Activated T-helper 1 cell treated with anti-CD3 and anti-CD28 coated beads, Interleukin-2, amount 50 U/mL, for 16 hours (primary cell): ENCODE measurements at regions not wholly inside any gene's neighbourhood (a gene's known extent, or its start where the extent isn't known, plus 50 kb on each side); places are given as distances from the start of the nearest gene placed in this dataset.

Experiments used
- DNase-seq, 2 donors: peaks; one replicate each; pipeline ENCODE4 v3.0.0-alpha.2; 2020; ENCODE audit warnings: low read depth in 1 of 2, low spot score in 1 of 2

DNA sequence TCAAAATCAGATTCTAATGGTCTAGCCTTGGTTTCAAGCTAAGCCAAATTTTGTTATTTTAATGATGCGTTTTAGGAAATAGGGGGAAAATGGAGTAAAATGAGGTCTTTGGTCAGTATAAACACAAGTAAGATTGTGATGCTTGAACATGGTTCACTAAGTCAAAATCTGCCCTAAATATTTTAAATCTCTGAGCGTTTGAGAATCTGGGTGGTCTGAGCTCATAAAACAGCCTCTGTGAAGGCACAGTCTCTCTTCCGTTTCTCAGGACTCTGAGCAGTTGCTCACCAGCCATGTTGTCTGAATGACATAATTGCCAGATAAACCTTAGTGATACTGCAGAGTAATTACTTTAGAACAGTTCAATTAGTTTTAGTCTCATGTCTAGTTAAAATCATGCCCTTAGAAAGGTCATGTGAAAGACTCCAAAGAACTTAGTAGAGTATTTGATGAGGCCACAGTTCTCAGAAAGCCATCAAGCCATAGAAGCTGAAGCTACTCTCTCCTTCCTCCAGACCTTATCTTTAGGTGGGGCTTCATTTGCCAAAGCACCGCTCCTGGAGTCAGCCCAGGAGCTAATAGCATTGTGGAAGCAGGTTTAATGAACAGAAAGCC lies 257.1 kb upstream of the MAP3K1 start:
- DNase-seq = no peak

DNA sequence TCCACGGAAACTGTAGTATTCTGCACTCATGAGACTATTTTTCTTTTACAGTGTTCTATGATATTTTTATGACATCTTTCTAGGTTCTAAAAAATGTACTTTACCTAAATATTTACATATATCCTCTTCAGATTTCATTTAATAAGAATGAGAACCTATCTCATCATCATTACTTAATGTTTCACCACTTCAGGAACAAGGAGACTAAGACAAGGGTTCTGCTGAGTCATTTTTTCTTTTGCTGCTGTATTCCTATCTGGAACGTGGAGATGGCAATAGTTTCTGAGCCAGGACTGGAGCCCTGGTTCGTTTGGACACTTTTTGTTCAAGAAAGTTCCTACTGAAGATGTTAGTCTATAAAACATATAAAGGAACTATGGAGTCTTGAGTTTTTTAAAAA lies 258.2 kb upstream of the MAP3K1 start:
- DNase-seq = no peak

DNA sequence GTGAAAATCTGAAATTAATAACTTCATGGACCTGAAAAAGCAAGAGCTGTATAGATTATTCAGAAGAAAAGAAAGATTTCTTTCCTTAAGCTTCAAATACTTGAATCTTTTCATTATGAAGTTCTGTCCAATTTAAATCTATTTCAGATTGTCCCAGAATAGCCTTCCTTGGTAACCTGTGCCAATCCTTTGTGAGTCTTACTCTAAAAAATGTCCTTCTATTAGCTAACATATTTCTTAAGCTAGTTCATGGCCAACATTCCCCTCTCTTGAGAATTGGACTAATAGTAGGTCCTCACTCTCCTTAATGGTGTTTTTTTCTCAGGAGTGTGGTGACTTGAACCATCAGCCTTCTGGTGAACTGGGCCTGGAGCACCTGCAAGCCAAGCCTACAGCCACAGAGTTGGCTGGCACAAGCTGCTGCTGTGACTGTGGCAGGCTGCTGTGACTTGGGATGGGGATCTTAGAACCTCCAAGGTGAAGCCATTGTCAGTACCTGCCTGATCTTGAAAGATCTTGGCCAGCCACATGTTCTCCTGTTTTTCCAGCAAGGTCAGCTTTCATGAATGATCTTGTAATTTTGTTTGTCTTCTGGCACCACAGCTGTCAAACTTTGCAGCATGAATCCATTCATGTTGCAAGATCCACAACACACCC lies 262.6 kb upstream of the MAP3K1 start:
- DNase-seq = no peak

DNA sequence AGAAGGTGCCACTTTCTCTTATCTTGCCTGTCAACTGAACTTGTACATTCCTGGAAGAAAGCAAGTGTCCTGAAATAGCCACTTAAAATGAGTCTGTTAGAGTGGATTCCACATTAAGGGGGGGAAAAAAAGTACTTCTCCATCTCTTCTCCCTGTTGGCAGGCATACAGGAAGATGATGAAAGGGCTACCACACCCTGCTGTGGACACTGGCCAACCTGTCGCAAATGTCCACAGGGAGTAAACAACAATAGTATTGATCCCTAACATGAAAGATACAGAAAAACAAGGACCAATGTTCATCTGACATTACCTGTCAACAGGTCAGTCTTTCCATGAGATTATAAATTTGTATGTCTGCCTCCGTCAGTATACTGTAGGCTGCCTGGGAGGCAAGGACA lies 265.1 kb upstream of the MAP3K1 start:
- DNase-seq = no peak

DNA sequence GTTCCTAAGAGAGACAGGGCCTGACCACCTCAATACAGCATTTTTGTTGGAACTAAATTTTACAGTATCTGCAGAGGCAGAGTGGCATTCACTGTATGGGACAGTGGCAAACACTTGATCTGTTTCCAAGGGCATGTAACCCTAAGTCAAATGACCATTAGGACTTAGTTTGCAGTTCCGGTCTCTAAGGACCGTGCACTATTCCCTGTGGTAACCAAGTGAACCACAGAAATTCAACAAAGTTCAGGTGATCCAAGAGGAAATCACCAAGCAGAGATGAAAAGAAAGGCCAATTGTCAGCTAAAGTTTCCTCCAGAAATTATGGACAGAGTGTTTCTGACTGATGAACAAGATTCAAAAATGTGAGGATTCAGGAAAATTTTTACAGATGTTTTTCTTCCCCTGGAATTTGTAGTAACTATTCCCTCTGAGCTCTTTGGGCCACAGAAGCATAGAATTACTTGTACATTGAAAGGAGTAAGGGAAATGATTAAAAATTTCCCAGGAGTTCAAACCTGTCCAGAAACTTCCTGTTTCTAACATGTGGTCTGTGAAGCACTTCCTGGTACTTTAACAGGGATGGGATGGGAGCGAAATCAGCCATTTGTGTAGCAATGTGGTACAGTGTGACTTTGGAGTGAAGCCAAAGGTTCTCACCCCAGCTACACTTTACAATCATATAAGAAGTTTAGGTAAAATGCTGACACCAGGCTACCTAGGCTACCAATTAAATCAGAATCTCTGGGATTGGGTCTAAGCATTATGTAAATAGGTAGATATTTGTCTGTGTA lies 266.1 kb upstream of the MAP3K1 start:
- DNase-seq = no peak

DNA sequence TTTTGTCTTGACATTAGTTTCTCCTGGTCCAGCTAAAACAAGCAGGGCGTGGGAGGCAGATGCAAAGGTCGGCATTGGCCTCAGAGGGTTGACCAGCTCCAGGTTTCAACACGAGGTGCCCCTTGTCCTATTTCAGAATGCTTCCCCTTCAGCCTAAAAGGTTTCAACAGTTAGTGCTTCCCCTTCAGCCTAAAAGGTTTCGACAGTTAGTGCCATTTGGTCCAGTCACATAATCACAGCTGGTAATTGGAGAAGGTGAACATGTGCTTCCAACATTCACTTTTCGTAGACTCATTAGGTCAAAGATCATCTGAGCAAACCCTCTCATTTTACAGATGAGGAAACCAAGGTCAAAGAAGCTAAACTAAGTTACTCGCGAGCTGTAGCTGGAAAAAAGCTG lies 270.3 kb upstream of the MAP3K1 start:
- DNase-seq = no peak

DNA sequence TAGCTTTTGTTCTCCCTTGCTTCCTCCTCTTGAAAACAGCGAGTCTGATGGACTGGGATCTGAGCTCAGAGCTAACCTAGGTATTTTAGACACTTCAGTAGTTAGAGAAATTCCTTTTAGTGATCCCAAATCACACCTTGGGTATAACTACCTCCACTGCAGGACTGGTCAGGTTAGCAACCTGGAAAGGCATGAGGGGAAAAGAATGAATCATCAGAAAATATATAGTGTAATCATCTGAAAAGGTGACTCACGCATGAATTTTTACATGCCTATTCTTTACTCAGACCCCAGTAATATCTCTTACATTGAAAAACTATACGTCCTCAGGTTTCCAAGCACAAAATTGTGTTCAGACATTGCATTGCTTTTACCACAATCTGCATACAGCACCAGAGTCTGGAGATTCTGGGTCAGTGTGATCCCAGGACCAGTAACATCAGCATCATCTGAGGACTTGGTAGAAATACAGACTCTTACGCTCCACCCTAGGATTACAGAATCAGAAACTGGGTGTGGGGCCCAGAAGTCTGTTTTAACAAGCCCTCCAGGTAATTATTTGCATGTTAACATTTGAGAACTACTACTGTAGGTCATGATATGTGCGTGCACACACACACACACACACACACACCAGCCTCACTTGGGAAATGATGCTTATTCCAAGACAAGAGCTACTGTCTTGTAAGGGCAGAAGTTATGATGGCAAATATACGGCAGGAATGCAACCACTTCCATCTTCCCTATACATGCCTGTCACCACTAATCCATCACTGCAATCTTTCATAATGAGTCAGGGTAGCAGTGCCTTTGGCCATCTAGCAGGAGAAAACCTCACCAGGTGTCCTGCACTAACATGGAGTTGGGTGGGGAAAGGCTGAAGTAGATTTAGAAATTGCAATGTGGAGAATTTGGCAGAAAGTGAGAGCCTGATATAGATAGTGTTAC lies 271.6 kb upstream of the MAP3K1 start:
- no peak for DNase-seq

DNA sequence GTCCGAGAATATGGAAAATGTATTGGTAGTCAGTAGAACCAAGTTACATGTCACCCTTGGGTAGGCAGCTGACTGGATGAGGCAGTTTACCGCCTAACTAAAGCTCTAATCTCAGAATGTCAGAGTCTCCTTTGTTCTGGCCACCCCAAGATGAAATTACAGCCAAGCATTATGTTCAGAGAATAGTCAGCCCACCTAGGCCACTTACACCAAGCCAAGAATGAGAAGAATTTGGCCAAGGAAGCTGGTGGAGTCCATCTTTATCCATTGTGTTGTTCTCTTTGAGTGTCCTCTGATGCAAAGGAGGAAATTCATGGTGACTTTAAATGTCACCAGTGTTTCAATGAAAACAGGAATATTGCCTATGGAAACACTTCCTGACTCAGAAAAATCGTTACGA lies 275.1 kb upstream of the MAP3K1 start:
- DNase-seq = no peak

DNA sequence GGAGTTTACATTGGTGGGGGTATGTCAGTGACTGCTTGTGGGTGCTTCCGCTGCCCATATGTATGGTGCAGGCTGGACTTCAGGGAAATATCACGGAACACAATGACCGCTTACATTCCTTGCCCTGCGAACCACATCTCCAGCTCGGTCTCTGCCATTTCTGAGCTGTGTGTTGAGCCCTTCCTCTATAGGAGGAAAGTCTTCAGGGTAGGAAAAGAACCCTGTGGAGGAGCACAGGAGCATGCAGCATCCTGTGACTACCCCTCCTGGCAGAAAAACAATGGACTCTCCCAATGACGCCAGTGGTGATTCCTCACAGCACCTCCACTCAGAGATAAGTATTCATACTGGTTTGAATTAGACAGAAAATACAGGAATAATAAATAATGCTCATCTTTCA lies 276.8 kb upstream of the MAP3K1 start:
- DNase-seq = no peak

DNA sequence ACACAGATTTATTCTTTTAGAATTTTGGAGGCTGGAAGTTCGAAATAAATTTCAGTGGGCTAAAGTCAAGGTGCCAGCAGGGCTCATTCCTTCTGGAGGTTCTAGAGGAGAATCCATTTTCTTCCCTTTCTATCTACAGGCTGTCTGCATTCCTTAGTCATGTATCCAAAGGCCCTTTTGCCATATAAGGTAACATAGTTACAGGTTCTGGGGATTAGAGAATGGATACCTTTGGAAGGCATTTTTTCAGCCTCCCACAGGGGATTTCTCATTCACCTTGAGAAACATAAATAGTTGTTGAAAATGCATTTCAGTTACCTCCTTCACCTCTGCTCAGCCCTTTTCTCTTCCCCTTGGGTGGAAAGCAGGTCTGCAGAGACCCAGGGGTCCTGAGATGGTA lies 280.0 kb upstream of the MAP3K1 start:
- no peak for DNase-seq

DNA sequence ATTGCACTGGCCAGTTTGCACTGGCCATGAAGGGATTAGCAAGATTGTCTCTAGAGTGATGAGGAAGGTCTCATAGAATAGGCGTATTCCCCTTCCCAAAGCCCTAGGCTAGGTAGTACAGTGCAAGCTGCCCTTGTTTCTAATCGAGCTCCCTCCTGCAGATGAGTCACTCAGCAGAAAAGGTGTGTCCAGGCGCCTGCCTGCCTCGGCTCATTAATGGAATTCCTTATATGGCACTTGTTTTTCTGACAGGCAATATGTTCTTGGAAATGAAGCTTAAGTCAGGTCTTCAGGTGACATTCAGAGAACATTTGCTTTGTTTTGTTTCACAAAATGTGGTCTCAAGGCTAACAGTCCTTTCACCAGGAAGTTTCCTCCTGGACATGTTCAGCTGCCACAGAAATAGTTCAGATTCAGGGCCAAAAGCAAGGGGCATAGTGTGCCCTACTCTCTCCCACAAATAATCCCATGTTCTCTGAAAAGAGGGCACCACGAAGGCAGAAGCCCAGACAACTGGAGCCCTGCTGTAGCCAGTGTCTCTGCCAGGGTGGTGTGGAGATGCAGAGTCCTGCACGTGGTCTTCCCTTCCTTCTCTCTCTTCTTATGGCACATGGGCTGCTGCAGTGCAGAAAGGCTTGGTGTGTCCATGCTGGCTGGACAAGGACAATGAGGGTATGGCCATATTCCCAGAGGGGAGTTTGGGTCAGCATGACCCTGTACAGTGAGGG lies 281.1 kb upstream of the MAP3K1 start:
- DNase-seq = no peak

DNA sequence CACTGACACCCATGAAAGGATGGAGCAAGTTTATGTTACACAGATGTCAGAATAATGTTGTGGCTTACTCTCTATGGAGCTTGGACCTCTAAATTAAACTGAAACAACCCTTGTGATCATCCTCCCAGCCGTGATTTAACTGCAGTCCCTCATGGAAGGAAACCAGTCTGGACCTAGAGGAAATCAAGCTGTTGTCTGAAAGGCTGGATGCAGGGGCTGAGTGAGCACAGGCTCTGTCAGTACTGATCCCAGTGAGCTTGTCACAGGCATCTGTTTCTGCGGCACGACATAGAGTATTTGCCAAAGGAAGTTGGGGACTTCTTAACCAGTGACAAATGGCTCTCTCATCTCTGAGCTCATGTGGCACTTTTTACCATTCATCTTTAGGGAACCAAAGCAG lies 282.9 kb upstream of the MAP3K1 start:
- no peak for DNase-seq

DNA sequence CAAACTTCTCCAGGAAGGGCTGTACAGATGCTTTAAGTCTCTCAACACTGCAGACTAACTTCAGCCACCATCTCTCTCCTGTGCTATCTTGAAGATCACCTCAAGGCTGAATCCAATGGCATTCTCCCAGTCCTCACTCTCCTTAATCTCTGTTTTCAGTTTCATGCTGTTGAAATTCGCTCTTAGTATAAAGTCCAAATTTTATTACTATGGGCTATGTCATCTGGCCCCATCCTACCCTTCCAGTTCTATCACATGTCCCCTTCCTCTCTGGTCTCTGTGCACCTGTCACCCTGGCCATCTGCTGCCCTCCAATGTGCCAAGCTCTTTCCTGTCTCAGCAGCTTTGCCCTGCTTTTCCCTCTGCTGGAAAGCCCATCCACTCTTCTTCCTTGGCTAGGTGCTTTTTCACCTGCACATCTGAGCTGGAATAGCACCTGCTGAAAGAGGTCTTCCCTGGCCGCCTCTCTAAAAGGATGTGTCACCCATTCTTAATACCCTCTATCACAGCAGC lies 284.7 kb upstream of the MAP3K1 start:
- no peak for DNase-seq

DNA sequence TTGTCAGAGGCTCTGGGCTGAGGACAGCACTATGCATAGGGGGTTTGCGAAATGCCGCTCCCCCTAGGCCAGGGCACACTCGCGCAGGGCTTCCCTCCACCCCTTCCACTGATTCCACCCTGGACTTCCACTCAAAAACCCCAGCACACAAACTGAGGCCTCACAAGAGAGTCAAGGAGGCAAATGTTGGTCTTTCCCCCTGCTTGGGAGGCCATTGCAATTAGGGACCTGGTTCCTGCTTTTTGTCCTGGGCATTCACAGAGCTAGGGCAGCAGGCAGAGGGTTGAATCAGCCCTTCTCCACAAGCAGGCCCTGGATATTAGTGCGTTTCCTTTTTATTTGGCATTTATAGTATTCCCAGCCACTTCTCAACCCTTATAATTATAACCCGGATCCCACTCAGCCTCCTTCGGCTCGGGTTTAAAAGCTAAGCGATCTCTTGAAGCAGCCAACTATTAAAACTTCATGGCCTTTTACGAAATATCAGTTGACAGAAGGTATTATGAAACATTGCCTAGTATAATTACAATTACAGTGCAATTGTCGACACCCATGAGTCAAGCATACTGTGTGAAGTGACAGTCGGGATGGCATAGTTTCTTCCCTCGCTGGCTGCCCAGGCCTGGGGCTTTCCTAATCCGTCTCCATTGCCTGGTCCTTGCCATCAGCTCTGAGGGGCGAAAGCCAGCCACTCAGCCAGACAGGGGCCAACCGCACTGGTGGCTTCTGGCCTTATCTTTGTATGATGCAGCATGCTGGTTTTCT lies 285.5 kb upstream of the MAP3K1 start:
- no peak for DNase-seq

DNA sequence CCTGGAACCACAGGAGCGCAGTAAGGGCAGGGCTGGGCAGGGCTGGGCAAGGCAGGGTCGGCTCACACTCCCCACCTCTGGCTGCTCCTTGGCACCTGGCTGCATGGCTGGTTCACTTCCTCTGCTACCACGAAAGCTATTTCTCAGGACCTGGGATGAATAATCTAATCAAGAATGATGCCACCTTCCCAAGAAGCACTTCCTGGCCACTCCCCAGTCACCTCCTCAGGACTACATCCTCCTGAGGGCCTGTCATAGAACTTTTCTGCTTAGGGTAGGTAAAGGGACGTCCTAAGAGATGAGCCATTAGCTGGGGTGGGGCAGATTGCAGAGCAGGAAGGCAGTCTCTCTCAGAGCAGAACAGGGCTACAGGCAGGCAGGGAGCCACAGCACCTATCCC lies 288.2 kb upstream of the MAP3K1 start:
- no peak for DNase-seq

DNA sequence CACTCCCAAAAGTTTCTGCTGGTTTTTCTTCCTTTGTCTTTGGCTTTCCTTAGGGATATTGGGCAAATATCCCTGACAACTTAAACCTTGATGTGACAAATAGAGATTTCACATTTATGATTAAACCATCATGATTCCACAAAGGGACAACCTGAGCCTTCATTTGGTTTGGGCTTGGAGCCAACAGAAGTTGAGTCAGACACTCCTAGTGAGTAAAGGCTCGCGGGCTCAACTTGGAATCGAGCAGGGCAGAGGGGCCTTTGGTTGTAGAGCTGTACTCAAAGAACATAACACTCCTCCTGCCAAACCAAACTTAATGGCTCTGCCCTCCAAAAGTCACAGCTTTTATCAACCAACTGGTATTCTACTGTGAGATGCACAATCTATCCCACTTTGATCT lies 290.2 kb upstream of the MAP3K1 start:
- no peak for DNase-seq

DNA sequence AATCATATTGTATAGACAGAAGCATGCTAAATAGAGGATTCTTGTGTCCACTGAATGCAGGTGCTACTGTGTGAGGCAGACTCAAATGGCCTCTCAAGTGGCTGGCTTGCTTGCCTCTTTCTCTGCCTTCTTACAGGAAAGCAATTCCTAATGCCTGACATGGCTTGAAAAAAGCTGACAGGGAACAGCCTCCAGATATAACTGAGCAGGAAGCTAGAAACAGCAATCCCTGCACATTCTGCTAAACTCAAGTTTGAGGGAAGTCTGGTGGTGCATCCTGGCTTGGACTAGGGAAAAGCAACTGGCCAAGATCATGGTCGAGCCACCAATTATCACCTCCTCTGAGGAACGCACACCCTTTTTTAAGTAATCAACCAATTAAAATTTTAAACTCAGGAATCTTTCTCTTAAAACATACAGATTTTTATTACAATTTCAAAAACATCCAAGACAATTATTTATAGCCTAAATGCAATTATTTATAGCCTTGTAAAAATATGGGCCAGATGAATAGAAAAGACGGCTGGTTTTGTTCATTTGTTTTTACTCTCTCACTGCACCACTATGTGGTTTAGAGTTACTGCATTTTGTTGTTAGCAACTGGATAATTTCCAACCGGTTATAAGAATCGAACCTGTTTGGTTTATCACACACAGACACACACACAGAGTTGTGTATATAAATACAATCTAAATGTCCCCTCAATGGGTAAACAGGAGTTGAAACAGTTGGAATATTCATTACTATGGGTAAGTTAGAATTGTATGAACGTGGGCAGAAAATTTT lies 290.9 kb upstream of the ANKRD55 start:
- DNase-seq = no peak

DNA sequence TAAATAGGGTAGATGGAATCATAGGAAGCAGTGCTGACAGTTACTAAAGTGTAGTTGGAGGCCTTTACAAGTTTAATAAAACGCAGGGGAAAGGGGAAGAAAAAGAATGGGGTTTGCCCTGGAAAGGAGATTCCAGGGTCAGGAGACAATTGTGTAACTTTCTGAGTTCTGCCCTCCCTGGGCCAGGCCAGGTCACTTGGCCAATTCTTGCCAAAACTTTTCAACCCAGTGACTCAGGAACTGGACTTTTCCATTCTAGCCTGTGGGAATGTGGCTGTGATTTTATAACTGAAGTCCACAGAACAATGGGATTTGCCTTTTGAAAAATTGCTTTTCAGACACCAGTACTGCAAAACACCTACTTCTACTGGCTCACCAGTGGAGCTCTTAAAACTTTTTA lies 289.8 kb upstream of the ANKRD55 start:
- no peak for DNase-seq

DNA sequence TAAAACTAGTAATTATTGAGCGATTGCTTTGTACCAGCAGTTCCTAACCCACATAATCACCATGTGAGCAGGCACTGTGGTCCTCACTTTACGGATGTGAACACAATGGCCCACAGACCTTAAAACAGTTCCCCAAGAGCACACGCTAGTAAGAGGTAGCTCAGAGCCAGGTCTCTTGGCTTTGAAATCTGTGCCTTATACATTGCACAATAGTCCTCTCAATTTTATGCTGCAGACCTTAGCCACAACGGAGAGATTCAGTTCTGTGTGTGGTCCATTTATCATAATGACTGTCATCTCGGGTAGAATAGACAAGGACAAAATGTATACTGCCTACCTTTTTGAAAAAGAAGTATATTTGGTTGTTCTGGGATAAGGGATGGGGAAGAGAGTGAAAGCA lies 289.0 kb upstream of the ANKRD55 start:
- DNase-seq = no peak
